ENCODE measurements at regions not wholly inside any gene's neighbourhood (a gene's known extent, or its start where the extent isn't known, plus 50 kb on each side); places are given as distances from the start of the nearest gene placed in this dataset.

GRCh38 chr21:27555996-27556395 lies 589.1 kb upstream of the ADAMTS5 start:
- Histone ChIP-seq H3K79me2 (ENCODE audit: control insufficient read depth, insufficient read depth, low read length) (no peaks in the 10 kb centered on the region), H4K20me1 (ENCODE audit: control insufficient read depth, insufficient read depth, low read length, poor library complexity, severe bottlenecking) (no peaks in the 10 kb centered on the region), H3K27me3 (replicated peaks in 1 of 4; ENCODE audit: control extremely low read depth in 1 of 4, control insufficient read depth in 3 of 4, insufficient read depth in 4 of 4, low read length in 3 of 4) (no peaks in the 10 kb centered on the region), H3K4me1 (ENCODE audit: control insufficient read depth in 2 of 2, insufficient read depth in 2 of 2, low read length in 2 of 2) (no peaks in the 10 kb centered on the region), H3K9ac (ENCODE audit: low read length) (no peak overlapping the region), H2AFZ (ENCODE audit: insufficient read depth, low read depth, low read length, poor library complexity, severe bottlenecking) (no peak overlapping the region), H3K9me3 (ENCODE audit: control extremely low read depth in 1 of 3, control insufficient read depth in 2 of 3, insufficient read depth in 1 of 3, low read length in 2 of 3) (peaks cover 0 to 7% (median 0%) of the 10 kb centered on the region in 3 donors), H3K4me2 (replicated peaks; ENCODE audit: low read depth, low read length, poor library complexity, severe bottlenecking) (no peak overlapping the region), H3K4me3 (ENCODE audit: control extremely low read depth in 1 of 5, extremely low read depth in 1 of 5, insufficient read depth in 1 of 5, low read depth in 2 of 5, low read length in 4 of 5) (no peak overlapping the region), H3K36me3 (replicated peaks in 1 of 2; ENCODE audit: control extremely low read depth in 1 of 2, control insufficient read depth in 1 of 2, extremely low read depth in 1 of 2, insufficient read depth in 2 of 2, low read length in 1 of 2) (no peaks in the 10 kb centered on the region), H3K27ac (ENCODE audit: low read length in 2 of 2) (no peak overlapping the region)
- POLR2A ChIA-PET: no interaction called here
- ATAC-seq (ENCODE audit: low read depth) (no peak), DNase-seq (no peak)
- H3K27ac Mint-ChIP-seq: no peak overlapping the region
- no peaks in the 10 kb centered on the region for H3K27me3 Mint-ChIP-seq
- intact Hi-C loops (cut with micrococcal nuclease): no loop called here
- H3K9me3 Mint-ChIP-seq (ENCODE audit: insufficient read depth): peaks cover 2% of the 10 kb centered on the region
- TF ChIP-seq CTCF (IDR thresholded peaks at IDR 0.05): no peak
- no peak for TF ChIP-seq EZH2 (IDR thresholded peaks at IDR 0.05; ENCODE audit: borderline replicate concordance, insufficient read depth, low read depth, low read length, poor library complexity, severe bottlenecking)
- CTCF ChIA-PET: no interaction called here
- no peak overlapping the region for H3K4me3 Mint-ChIP-seq
- no peaks in the 10 kb centered on the region for H3K4me1 Mint-ChIP-seq
- no CpG with 5 or more reads among the region's 2 CpGs for WGBS (ENCODE audit: insufficient coverage)

DNA sequence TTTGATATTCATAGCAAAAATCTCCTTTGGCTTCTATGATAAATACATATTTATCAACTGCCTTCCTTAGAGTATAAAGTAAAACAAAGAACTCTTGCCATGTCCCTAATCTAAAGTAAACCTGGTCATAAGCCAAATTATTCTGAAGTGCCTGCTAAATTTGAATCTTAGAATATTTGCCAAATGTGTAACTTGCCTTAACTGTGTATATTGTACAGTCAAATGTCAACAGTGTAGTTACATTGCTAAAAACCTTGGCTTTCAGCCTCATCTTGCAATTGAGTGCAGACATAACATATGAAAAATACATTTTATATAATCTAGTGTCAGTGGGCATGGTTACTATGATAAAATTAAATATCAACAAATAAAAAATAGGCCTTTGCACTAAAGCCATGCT lies 583.4 kb upstream of the ADAMTS5 start:
- DNase-seq (no peak), ATAC-seq (ENCODE audit: low read depth) (no peak)
- ChIA-PET POLR2A (no interaction called here), CTCF (no interaction called here)
- peaks cover 5% of the 10 kb centered on the region for H3K9me3 Mint-ChIP-seq (ENCODE audit: insufficient read depth)
- H3K27me3 Mint-ChIP-seq: no peaks in the 10 kb centered on the region
- Histone ChIP-seq H3K4me2 (replicated peaks; ENCODE audit: low read depth, low read length, poor library complexity, severe bottlenecking) (no peak overlapping the region), H3K27ac (ENCODE audit: low read length in 2 of 2) (no peak overlapping the region), H3K36me3 (replicated peaks in 1 of 2; ENCODE audit: control extremely low read depth in 1 of 2, control insufficient read depth in 1 of 2, extremely low read depth in 1 of 2, insufficient read depth in 2 of 2, low read length in 1 of 2) (no peaks in the 10 kb centered on the region), H3K9ac (ENCODE audit: low read length) (no peak overlapping the region), H4K20me1 (ENCODE audit: control insufficient read depth, insufficient read depth, low read length, poor library complexity, severe bottlenecking) (no peaks in the 10 kb centered on the region), H3K9me3 (ENCODE audit: control extremely low read depth in 1 of 3, control insufficient read depth in 2 of 3, insufficient read depth in 1 of 3, low read length in 2 of 3) (peaks cover 0 to 7% (median 0%) of the 10 kb centered on the region in 3 donors), H3K4me1 (ENCODE audit: control insufficient read depth in 2 of 2, insufficient read depth in 2 of 2, low read length in 2 of 2) (no peaks in the 10 kb centered on the region), H3K79me2 (ENCODE audit: control insufficient read depth, insufficient read depth, low read length) (no peaks in the 10 kb centered on the region), H2AFZ (ENCODE audit: insufficient read depth, low read depth, low read length, poor library complexity, severe bottlenecking) (no peak overlapping the region), H3K4me3 (ENCODE audit: control extremely low read depth in 1 of 5, extremely low read depth in 1 of 5, insufficient read depth in 1 of 5, low read depth in 2 of 5, low read length in 4 of 5) (no peak overlapping the region), H3K27me3 (replicated peaks in 1 of 4; ENCODE audit: control extremely low read depth in 1 of 4, control insufficient read depth in 3 of 4, insufficient read depth in 4 of 4, low read length in 3 of 4) (no peaks in the 10 kb centered on the region)
- intact Hi-C loops (cut with micrococcal nuclease): no loop called here
- H3K4me1 Mint-ChIP-seq: no peaks in the 10 kb centered on the region
- H3K4me3 Mint-ChIP-seq: no peak overlapping the region
- no peak for TF ChIP-seq CTCF (IDR thresholded peaks at IDR 0.05)
- no peak overlapping the region for H3K27ac Mint-ChIP-seq
